GM21390 (cell line): ENCODE measurements at regions not wholly inside any gene's neighbourhood (a gene's known extent, or its start where the extent isn't known, plus 50 kb on each side); places are given as distances from the start of the nearest gene placed in this dataset.
"Not testable (repeated sequence)": the region's sequence is repeated elsewhere in the genome, so short reads cannot be mapped to it uniquely, and the experiment has no call there.

Source experiments
- ATAC-seq: cut with Tn5 transposase; IDR thresholded peaks from one replicate; pipeline ENCODE4 v1.9.1; 2021; ENCODE audit not compliant: unreplicated experiment

DNA sequence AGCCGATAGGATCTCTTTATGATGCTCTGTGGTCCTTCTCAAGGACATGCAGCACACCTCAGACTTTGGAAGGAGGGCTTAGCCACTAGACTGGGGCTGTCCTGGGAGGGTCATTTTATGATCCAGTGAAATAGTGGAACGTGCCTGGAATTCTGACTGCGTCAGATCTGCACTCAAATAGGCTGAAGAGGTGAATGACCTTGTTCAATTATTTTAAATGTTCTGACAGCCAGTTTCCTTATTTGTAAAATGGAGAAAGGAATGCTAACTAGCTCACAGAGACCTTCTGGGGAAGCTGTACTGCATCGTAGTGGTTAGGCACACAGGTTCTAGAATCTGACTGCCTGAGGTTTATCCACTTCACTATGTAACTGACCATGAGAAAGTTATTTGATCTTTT, 587.5 kb downstream of the MAFB start:
- no peak for ATAC-seq

DNA sequence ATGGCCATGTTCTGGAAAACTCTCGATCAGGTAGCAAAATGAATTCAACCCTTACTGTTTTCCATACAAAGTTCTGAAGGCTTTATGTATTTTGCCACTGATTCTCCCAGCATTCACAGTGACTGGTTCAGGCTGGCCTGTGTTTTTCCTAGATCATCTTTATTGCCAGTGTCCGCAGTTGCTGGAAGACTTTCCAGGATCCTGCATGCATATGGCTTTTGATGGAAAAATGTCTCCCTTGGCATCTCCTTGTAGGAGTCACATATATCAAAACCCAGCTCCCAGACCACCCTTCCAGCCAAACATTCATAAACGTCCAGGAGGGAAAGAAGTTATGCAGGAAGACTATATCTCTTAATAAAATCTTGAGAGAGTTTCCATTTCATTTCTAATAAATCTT, 588.8 kb downstream of the MAFB start:
- no peak for ATAC-seq

DNA sequence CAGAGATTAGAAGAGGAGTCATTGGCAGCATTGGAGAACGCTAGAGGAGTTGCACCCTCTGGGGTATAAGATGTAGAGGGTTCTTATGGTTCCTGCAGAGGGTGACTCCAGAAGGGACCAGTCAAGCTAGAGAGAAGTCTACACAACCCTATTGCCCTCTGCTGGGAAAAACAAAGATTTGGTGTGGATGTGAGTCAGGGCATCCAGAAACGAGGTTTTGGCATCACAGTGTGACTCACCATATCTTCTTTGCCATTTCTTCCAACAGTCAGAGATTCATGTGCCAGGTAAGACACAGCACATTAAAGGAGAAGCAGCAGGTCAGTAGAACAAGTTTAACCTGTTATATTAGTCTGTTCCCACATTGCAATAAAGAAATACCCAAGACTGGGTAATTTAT, 598.8 kb downstream of the MAFB start:
- no peak for ATAC-seq

DNA sequence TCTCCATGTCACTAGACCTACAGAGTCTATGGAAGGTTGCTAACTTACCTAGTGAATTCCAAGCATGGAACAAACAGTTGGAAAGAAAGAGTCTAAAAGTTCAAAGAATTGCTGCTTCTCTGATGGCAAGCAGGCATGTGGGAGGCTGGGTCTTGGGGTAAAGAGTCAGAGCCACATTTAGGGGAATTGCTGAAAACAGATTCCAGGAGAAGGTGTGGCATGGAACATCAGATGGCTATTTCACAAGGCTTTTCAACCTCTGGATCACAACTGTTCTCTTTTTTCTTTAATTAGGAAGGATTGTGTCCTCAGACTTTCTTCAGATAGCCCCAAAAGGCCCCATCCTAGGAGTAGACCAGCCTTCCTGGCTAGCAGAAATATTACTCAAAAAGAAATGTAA, 601.5 kb downstream of the MAFB start:
- no peak for ATAC-seq

DNA sequence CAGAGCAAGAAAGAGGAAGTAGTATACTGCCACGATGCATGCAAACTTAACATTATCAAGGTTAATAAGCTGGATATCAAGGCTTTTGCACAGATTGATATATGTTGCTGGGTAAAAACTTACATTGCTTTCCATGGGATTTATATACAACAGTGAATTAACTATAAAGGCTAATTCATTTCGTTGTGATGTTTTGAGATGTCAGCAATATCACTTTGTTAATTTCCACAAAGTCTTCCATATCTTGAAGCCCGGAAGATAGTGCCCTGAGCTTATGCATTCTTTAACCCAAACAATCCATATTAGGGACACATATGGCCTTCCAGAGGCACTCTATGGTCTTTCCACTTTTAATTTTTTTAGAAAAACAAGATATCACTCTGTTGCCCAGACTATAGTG, 603.5 kb downstream of the MAFB start:
- no peak for ATAC-seq

DNA sequence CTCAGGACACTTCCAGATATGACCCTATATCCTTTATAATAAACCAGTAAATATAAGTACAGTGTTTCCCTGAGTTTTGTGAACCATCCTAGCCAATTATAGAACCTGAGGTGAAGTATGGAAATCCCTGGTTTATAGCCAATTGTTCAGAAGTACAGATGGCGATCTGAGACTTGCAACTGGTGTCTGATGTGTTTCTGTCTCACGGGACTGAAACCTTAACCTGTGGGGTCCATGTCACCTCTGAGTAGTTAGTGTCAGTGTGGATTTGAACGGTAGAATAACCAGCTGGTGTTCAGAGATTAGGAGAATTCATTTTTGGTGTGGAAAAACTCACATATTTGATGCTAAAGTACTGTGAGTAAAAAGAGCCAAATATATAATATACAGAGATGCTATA, 606.6 kb downstream of the MAFB start:
- no peak for ATAC-seq

DNA sequence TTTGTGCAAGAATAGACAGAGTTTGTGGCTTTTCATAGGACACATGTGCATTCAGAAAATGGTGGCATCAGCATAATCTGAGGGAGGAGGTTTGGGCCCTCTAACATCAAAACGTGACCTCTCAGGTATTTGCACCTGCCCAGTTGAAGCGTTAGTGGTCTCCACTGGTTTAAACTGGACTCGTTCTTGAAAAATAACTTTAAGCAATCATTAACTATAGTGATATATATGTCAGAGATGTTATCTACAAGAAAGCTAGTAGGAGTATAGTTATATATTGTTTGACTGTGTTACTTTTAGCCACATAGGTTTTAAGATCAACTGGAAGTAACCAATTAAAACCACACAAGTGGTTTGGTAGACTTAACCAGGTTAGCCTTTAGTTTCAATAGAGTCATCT, 607.4 kb downstream of the MAFB start:
- no peak for ATAC-seq

DNA sequence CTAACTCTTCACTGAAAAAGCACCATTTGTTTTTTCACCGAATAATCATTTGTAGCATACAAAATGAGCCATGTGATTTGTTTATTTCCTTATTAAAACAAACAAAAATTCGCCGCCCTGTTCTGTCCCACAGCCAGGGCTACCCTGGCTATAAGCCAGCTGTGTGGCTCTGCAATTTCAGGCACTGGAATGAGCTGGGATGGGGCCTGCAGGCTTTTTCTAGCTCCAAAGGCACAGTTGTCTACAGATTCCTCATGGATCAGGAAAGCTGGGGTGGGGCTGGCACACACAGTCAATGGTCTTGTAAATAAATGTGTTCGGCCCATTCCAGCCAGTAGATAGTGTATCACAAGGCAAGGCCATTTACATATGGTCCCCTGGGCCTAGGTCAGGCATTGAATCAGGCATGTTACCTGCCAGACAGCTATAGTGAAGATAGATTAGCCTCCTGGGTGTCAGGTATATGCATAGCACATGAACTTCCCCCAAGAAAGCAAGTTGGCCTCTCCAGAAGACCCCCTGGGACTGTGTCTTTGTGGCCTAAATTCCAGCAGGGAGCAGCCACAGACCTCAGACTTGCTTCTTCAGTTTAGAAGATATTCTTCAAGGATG, 608.9 kb downstream of the MAFB start:
- no peak for ATAC-seq

DNA sequence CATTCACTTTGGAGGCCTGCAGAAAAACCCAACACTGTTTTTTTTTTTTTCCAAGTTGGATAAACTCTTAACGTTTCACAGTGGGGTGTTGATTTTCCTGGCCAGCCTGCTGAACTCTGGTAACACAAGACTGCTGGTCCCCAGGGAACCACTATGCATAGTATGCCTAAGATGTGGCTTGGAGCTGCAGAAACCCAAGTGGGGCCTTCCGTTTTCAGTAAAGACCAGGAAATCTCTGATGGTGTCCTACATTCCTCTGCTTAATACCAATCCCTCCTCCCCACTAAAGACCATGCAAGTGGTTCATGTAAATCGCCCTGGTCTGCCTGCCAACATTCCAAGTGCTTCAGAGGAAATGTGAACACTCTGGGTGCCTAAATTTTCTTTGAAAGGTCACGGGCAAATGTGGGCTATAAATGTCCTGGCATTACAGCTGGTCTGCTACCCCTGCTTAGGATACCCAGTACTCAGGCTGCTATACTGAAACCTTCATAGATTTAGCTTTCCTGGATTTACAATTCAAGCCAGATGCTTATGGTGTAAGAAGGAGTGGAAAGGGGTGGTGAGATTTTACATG, 615.4 kb downstream of the MAFB start:
- ATAC-seq: no peak

DNA sequence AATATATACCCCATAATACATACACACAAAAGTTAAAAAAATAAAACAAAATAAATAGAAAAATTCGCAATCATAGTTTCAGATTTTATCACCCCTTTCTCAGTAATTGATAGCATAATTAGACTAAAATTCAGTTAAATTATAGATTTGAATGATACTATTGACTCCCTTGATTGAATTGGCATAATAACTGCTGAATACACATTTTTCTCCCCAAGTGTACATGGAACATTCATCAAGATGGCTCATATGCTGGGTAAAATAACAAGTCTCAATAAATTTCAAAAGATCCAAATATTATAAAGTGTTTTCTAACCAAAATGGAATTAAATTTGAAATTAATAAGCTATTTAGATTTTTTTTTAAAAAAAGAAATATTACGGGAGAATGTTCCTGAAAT, 616.1 kb downstream of the MAFB start:
- ATAC-seq: no peak

DNA sequence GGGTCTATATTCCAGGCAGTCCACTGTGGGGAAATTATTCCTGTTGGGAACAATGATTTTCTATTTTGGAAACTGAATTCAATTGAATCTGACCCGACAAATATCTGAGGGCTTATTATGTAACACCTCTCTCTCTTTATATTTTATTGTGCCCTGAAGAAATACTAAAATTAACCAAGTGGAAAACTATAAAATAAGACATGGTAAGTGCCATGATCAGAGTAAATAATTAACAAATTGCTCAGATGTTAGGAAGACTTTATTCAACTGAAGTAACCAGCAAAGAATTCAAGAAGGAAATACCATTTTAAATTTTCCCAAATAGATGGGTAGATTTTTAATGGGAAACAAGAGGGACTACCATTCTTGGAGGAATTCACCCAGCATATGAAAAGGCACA, 632.9 kb downstream of the MAFB start:
- ATAC-seq: no peak

DNA sequence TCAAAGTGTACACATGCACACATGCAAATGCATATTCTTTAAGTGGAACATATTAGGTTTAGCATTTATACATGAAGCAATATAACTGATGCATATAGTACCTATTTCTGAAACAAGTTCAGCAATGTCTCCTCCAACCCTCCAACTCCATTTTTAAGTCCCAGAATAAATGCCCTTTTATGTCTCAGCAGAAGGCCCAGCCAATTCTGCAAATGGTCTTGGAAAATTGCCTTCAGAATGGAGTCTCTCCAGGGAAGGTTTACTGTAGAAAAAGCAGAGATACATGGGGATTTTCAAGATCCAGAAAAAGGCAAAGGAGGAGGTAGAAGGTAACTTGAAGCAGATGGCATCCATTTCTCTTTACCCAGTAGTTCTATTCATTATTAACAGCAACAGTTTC, 633.3 kb downstream of the MAFB start:
- no peak for ATAC-seq

DNA sequence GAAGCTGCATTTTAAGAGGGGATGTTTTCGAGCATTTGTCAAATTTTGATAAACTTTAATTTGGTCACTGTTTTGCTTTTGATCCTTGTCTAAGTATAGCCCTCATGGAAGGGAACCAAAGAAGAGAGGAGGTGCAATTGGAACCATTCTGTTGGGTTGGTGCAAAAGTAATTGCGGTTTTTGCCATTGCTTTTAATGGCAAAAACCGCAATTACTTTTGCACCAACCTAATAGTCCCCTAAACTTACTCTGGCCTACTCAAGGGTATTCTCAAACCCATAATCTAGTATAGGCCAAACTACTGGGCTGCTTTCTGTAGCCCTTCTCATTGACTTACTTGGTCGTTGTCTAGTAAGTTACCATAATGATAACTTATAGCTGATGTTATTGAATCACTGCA, 634.7 kb downstream of the MAFB start:
- ATAC-seq: no peak

DNA sequence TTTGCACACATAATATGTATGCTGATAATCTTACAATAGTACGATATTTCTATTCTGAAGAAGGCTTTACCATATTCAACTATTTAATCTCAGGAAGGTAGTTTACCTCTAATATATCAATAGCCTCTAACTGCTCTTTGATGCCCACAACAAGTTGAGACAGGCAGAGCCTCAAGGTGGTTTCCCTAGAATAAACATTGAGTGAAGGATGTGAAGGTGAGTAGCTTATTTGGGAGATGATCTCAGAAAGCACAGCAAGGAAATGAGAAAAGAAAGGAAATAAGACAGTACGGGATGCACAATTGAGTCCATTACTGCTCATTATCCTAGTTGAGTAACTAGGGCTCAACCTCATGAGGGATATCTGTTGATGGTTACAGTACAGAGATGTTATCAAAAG, 638.4 kb downstream of the MAFB start:
- no peak for ATAC-seq

DNA sequence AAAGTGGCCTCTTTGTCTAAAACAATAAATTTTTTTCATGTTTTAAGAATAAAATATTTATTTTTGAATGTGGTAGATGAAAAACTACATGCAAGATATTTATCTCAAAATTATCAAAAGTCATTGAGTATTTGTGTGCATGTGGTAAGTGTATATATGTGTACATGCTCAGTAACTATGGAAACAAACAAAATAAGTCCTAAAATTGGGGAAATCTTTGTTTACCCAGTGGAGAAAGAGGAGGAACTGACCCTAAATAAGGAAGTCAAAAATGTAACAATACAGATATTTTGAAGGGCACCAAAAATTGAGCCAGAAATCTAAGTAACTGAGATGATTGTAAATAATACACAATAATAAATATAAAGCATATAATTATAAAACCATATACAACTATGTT, 639.2 kb downstream of the MAFB start:
- ATAC-seq: no peak

DNA sequence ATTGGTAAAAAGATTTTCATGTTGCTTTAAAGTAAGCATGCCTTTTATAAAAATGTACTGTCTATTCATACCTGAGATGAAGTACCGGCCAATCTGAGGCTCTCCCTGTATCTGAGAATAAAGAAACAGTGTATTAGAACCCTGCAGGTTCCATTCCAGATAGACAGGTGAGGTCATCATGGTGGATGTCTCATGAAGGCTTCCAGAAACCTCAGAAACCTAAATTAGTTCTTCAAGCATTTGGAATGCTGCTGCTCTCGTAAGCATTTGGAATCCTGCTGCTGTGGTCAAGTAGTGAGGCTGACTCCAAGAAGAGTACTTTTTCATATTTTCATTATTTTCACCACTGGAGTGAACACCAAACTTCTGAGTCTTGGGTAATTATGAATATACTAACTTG, 642.3 kb downstream of the MAFB start:
- no peak for ATAC-seq

DNA sequence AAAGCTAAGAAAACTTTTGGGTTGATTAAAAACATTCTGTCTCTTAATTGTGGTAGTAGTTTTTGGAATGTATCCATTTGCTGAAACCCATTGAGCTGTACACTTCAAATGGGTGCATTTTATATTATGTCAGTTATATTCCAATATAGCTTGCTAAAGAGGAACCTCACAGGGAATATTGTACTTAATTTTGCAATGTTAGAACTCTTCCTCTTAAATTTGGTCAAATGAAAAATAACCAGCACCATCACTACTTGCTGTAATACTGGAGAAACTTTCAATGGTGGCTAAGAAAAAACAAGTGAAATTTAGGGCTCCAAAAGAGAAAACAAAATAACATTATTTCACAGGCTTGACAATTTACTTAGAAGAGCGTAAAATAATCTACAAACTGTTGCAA, 651.5 kb downstream of the MAFB start:
- ATAC-seq: no peak

DNA sequence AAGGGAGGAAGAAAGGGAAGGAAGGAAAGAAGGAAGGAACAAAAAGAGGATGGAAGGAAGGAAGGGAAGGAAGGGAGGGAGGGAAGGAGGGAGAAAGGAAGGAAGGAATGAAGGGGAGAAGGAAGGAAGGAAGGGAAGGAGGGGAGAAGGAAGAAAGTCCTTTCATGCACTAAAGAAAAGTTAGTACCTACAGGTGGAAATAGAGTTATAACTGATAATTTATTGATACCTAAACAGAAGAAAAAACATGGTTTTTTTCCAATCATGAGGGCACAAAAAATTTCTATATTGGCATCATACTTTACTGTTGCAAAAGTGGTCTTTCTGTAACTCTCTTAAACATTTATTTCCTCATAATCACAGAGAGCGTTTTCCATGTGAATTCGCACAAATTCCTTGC, 659.4 kb downstream of the MAFB start:
- no peak for ATAC-seq

DNA sequence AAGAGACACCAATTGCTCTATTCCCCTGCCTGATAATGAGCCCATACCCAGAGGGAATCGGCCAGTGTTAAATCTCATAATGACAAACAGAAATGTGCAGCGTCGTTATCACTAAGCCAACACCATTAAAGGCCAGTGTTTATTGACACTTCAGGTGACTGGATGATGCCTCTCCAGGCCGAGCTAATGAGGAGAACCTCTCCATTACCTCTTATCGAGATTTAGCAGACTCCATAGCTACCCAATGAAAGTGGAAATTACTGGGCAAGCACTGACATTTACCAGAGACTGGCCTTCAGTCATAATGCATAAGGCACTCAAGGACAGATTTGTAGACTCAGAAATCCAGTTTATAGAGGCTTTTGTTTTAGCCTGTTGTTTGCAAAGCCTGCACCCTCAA, 669.5 kb downstream of the MAFB start:
- ATAC-seq: no peak

DNA sequence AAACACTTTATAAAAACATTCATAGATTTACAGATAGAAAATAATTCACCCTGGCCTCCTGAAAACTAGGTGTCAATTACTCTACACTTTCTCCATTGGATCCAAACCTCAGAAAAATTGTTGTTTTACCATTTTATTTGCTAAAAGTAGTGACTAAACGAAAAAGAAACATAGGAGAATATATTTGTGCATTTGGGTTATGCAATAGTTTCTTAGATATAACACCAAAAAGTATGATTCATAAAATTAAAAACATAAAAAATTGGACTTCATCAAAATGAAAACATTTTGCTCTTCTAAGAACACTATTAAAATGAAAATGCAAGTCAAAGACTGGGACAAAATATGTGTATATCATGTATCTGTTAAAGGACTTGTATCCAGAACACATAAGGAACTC, 671.3 kb downstream of the MAFB start:
- ATAC-seq: no peak

DNA sequence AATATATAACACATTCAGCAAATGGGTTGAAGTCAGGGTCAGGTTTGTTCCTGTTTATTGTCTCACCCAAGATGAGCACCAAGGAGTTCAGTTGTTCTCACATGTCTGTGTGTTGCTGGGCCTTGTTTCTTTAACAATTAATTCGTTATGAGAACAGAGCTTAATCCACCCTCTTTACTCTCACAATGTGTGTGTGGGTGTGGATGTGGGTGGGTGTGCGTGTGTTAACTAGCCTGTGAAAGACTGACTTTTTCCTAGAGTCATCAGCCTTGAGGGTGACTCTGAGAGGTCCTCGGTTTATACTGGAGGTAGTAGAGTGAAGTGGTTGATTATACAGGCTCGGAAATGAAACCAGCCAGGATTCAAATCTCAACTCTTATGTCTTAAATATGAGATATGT, 672.1 kb downstream of the MAFB start:
- ATAC-seq: no peak

DNA sequence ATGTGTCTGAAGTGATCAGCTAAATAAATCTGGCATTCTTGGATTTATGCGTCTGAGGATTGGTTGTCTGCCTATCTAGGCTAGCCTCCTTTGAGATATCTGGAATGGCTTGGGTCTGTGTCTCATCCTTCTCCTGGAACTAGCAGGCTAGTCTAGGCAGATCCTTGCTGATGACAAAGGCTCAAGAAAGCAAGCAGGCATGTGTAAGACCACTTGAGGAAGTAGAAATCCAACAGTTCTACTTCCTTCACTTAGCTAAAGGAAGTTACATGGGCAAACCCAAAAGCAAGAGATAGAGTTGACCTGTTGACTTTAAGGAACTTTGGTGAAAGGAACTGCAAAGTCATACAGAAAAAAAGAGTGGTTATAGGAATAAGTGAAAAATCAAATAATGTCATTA, 672.6 kb downstream of the MAFB start:
- ATAC-seq: no peak

DNA sequence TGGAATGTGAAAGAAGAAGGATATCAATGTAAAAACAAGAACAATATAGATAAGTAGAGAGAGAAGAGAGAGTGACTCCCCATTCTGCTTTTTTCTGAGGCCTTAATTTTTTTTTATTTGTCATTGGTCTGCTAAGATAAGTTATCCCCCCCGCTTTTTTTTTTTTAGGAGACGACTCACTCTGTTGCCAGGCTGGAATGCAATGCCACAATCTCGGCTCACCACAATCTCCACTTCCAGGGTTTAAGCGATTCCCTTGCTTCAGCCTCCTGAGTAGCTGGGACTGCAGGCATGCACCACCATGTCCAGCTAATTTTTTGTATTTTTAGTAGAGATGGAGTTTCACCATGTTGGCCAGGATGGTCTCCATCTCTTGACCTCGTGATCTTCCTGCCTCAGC, 677.0 kb downstream of the MAFB start:
- not testable (repeated sequence) for ATAC-seq
